HUES64 (cell line): ENCODE measurements at regions not wholly inside any gene's neighbourhood (a gene's known extent, or its start where the extent isn't known, plus 50 kb on each side); places are given as distances from the start of the nearest gene placed in this dataset.

Experiments used
- H3K27ac ChIP-seq: 2 replicates; pipeline ENCODE4 v1.7.0; 2013; ENCODE audit warnings: low read depth, low read length, inconsistent platforms
- H3K27me3 ChIP-seq: 2 replicates; pipeline ENCODE4 v1.6.1; 2013; ENCODE audit warnings: mild to moderate bottlenecking, low read length; ENCODE audit not compliant: insufficient read depth
- H3K36me3 ChIP-seq: 2 replicates; pipeline ENCODE4 v1.6.1; 2013; ENCODE audit warnings: mild to moderate bottlenecking, low read length; ENCODE audit not compliant: insufficient read depth
- H3K4me1 ChIP-seq: 2 replicates; pipeline ENCODE4 v1.6.1; 2013; ENCODE audit warnings: mild to moderate bottlenecking, low read length, moderate library complexity; ENCODE audit not compliant: insufficient read depth
- H3K4me3 ChIP-seq: 2 replicates; pipeline ENCODE4 v1.5.1; 2013; ENCODE audit warnings: mild to moderate bottlenecking, low read length, moderate library complexity
- H3K9ac ChIP-seq: 2 replicates; pipeline ENCODE4 v1.6.1; 2013; ENCODE audit warnings: mild to moderate bottlenecking, low read depth, low read length
- H3K9me3 ChIP-seq: 2 replicates; pipeline ENCODE4 v1.6.1; 2013; ENCODE audit warnings: low read depth, low read length; ENCODE audit not compliant: insufficient read depth
- WGBS: fragments of 150-250, 120-280 bp; methylation state at CpG from one replicate; pipeline ENCODE4 v1.1.7; 2013; ENCODE audit warnings: missing lambda C conversion rate; 5-methylcytosine and 5-hydroxymethylcytosine counted together

DNA sequence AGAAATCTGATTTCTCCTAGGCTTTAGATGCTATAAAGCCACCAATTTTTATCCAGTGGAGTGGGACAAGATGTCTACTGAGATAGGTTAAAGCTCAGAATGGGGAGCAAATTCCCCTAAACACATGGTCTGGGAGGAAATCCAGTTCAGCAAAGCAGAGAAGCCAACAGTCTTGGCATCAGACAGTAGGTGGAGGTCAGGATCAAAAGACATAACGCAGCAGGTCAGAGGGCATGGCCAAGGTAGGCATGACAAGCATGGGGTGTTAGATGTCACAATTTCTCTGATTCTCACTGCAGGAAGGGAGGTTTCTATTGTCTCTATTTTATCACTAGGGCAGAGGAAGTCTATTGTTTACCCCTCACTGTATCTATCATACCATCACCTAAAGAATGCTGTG is 288.2 kb downstream of the ACTL7B start:
- 89% methylated on average over 1 of the region's 1 CpG for WGBS
- Histone ChIP-seq H3K27ac (no peak overlapping the region), H3K9me3 (no peaks in the 10 kb centered on the region), H3K4me3 (no peak overlapping the region), H3K27me3 (no peaks in the 10 kb centered on the region), H3K36me3 (no peaks in the 10 kb centered on the region), H3K4me1 (peaks cover 4% of the 10 kb centered on the region; the same call in 1 of the 2 replicates), H3K9ac (no peak overlapping the region)

- 17% methylated on average over 2 of the region's 2 CpGs for WGBS
- no peak overlapping the region for H3K9ac ChIP-seq
Observed at GRCh38 chr9:108565651-108566378, 290.0 kb downstream of the ACTL7B start.

DNA sequence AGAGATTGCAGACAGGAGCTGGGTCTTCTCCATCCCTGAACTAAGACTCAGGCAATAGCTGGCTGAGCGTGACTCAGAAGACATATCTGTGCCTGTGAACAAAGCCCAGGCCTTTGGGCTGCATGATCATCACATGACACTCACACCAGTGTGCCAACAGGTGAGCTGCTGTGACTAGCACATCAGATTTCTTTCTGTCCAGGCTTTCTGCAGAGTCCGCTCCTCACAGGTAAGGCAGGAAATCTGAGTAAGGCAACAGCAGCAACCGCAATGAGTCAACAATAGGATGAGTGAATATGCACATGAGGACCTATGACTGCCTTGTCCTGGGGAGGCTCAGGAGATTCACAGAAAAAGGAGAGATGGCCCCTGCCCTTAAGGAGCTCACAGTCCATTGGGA is 293.6 kb downstream of the ACTL7B start:
- Histone ChIP-seq H3K27ac (no peak overlapping the region), H3K4me3 (no peak overlapping the region), H3K9ac (no peak overlapping the region), H3K9me3 (no peaks in the 10 kb centered on the region), H3K4me1 (no peaks in the 10 kb centered on the region), H3K36me3 (no peaks in the 10 kb centered on the region), H3K27me3 (no peaks in the 10 kb centered on the region)
- 91% methylated on average over 3 of the region's 3 CpGs for WGBS

More at GRCh38 chr9:108565651-108566378, 290.0 kb downstream of the ACTL7B start:
- no peaks in the 10 kb centered on the region for H3K36me3 ChIP-seq
- H3K9me3 ChIP-seq: no peaks in the 10 kb centered on the region
- peaks cover 4% of the 10 kb centered on the region; the same call in 1 of the 2 replicates for H3K4me1 ChIP-seq
- H3K4me3 ChIP-seq: no peak overlapping the region
- no peaks in the 10 kb centered on the region for H3K27me3 ChIP-seq
- no peak overlapping the region for H3K27ac ChIP-seq

DNA sequence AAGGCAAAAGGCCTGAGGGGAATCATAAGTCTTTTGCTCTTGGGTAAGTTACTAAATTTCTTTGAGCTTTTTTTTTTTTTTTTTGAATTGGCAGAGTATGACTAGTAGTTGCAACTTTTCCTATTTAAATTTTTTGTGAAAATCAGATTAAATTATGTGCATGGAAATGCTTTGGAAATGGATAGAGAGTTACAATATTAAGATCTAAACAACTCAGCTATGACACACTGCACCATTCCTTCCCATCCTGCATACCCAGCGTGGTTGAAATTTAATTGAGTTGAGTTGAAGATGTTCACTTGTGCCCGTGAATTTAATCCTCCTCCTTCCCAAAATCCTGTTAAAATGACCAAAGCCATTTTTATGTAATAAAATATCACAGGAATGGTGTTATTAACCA is 296.4 kb downstream of the ACTL7B start:
- no peaks in the 10 kb centered on the region for H3K4me1 ChIP-seq
- H3K9ac ChIP-seq: no peak overlapping the region
- no peaks in the 10 kb centered on the region for H3K27me3 ChIP-seq
- no CpG with 5 or more reads among the region's 2 CpGs for WGBS
- no peak overlapping the region for H3K27ac ChIP-seq
- no peaks in the 10 kb centered on the region for H3K36me3 ChIP-seq
- H3K9me3 ChIP-seq: no peaks in the 10 kb centered on the region
- H3K4me3 ChIP-seq: no peak overlapping the region

GRCh38 chr9:108554831-108555230 is 301.0 kb downstream of the ACTL7B start:
- WGBS: 97% methylated on average over 3 of the region's 3 CpGs

GRCh38 chr9:108553111-108553635 is 302.6 kb downstream of the ACTL7B start:
- H3K4me3 ChIP-seq: no peak overlapping the region
- no peak overlapping the region for H3K27ac ChIP-seq
- no peak overlapping the region for H3K9ac ChIP-seq
- H3K4me1 ChIP-seq: peaks cover 10% of the 10 kb centered on the region
- 88% methylated on average over 2 of the region's 2 CpGs for WGBS
- no peaks in the 10 kb centered on the region for H3K27me3 ChIP-seq
- no peaks in the 10 kb centered on the region for H3K36me3 ChIP-seq
- H3K9me3 ChIP-seq: no peaks in the 10 kb centered on the region

More at GRCh38 chr9:108554831-108555230, 301.0 kb downstream of the ACTL7B start:
- no peaks in the 10 kb centered on the region for H3K27me3 ChIP-seq
- no peaks in the 10 kb centered on the region for H3K36me3 ChIP-seq
- H3K4me1 ChIP-seq: peaks cover 3% of the 10 kb centered on the region; the same call in 1 of the 2 replicates
- H3K9me3 ChIP-seq: no peaks in the 10 kb centered on the region
- H3K27ac ChIP-seq: no peak overlapping the region
- H3K4me3 ChIP-seq: no peak overlapping the region
- H3K9ac ChIP-seq: no peak overlapping the region

DNA sequence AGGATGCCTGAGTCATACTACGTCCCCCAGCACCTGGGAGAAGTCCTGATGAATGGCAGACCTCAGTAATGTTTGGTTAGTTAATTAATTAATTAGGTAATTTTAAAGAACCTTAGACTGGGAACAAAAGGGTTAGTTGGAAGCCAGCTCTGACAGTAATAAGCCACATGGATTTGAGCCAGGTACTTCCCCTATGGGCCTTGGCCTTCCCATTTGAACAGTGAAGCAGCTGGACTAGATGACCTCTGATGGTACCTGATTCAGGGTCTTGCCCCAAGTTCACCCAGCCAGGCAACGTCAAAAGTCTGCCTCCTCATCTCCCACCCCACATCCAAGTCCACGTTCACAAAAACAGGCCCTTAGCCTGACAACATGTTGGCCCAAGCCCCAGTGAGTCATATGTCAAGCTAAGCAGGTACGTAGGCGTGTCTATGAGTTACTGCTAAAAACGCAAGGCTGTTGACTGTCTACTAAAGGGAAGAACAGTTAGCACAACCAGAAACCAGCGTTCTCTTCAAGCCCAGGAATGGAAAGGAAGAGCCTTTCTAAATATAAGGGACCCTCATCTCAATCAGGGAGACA is 303.2 kb downstream of the ACTL7B start:
- Histone ChIP-seq H3K9ac (no peak overlapping the region), H3K27me3 (no peaks in the 10 kb centered on the region), H3K36me3 (no peaks in the 10 kb centered on the region), H3K4me3 (no peak overlapping the region), H3K4me1 (peaks cover 10% of the 10 kb centered on the region), H3K27ac (no peak overlapping the region), H3K9me3 (no peaks in the 10 kb centered on the region)
- WGBS: 87% methylated on average over 7 of the region's 7 CpGs

DNA sequence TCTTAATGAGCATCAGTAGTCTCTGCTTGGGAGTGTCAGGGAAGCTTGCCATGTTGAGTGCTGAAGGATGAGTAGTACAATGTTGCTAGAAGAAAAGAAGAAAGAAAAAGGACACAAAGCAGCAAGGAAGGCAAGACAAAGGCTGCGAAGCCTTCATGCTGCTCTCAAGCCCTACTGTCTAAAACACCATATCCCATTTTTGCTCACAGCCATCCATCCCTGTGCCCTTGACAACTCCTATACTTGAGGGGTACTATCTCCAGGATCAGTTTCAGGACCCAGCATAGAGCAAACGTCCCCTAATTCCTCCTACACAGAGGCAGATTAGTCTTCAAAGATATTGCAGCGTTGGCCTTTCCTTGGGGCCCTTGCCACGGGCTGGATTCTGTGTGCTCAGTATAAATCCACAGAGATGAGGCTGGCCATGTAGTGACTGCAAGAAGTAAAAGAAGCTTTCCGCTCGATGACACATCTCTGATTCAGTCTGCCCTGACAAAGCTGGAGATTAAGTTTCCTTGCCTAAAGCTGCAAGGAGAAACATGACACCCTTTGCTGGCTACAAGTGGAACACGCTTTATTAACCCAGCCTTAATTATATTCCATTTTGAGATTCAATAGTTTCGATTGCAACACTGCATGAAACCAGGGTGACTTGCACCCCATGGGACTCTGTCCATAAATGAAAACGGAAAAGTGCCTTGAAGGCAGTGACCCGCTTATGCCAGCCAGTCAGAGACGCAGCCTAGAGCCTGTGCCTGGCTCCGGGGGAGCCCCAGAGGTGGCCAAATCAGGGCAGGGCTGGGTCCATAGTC is 304.6 kb downstream of the ACTL7B start:
- WGBS: 82% methylated on average over 12 of the region's 12 CpGs
- H3K4me3 ChIP-seq: no peak overlapping the region
- no peaks in the 10 kb centered on the region for H3K9me3 ChIP-seq
- no peaks in the 10 kb centered on the region for H3K36me3 ChIP-seq
- no peak overlapping the region for H3K27ac ChIP-seq
- H3K9ac ChIP-seq: no peak overlapping the region
- no peaks in the 10 kb centered on the region for H3K27me3 ChIP-seq
- peaks cover 10% of the 10 kb centered on the region for H3K4me1 ChIP-seq

DNA sequence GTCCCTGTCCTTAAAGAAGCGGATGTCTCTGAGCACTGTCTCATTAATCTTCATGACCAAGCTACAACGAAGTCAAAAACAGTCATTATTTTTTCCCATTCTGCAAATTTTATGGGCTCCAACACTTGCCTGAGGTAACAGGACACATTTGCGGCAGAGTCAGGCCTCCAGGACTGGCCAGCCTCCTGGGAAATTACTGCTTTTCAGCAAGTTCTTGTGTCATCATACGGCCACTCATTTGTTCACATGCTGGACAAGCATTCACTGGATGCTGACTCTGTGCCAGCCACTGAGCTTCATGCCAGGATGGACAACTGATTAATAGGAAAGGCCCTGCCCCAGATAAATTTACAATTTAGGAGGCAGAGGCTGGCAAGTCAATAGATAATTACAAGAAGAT is 305.7 kb downstream of the ACTL7B start:
- H3K9ac ChIP-seq: no peak overlapping the region
- no peak overlapping the region for H3K27ac ChIP-seq
- H3K27me3 ChIP-seq: no peaks in the 10 kb centered on the region
- no peaks in the 10 kb centered on the region for H3K9me3 ChIP-seq
- WGBS: 92% methylated on average over 4 of the region's 4 CpGs
- H3K4me1 ChIP-seq: peaks cover 10% of the 10 kb centered on the region
- H3K4me3 ChIP-seq: no peak overlapping the region
- no peaks in the 10 kb centered on the region for H3K36me3 ChIP-seq

- H3K4me1 ChIP-seq: peaks cover 10% of the 10 kb centered on the region
- no peaks in the 10 kb centered on the region for H3K27me3 ChIP-seq
- no peaks in the 10 kb centered on the region for H3K36me3 ChIP-seq
- no peaks in the 10 kb centered on the region for H3K9me3 ChIP-seq
- H3K4me3 ChIP-seq: no peak overlapping the region
- no peak overlapping the region for H3K27ac ChIP-seq
- WGBS: 88% methylated on average over 3 of the region's 3 CpGs
- H3K9ac ChIP-seq: no peak overlapping the region
Observed at GRCh38 chr9:108549184-108549583, 306.6 kb downstream of the ACTL7B start.
